Thyroid gland (tissue), 4 donors: ENCODE measurements at regions not wholly inside any gene's neighbourhood (a gene's known extent, or its start where the extent isn't known, plus 50 kb on each side); places are given as distances from the start of the nearest gene placed in this dataset.
"Not testable (repeated sequence)": the region's sequence is repeated elsewhere in the genome, so short reads cannot be mapped to it uniquely, and the experiment has no call there.

ENCODE experiments used
- CTCF ChIP-seq, 6 experiments: fragments of 200-600 bp in 3 of 6; fragments of 450-650 bp in 3 of 6; sonication (generic) in 3 of 6; IDR thresholded peaks; one replicate each; pipeline ENCODE4 v1.5.1; 2016 to 2019; ENCODE audit warnings: antibody characterized with exemption in 6 of 6, mild to moderate bottlenecking in 2 of 6, inconsistent platforms in 1 of 6, moderate library complexity in 1 of 6
- POLR2A ChIP-seq, 2 donors: fragments of 450-650 bp; IDR thresholded peaks; one replicate each; pipeline ENCODE4 v1.6.1; 2017; ENCODE audit warnings: antibody characterized with exemption in 2 of 2, mild to moderate bottlenecking in 2 of 2, moderate library complexity in 1 of 2

DNA sequence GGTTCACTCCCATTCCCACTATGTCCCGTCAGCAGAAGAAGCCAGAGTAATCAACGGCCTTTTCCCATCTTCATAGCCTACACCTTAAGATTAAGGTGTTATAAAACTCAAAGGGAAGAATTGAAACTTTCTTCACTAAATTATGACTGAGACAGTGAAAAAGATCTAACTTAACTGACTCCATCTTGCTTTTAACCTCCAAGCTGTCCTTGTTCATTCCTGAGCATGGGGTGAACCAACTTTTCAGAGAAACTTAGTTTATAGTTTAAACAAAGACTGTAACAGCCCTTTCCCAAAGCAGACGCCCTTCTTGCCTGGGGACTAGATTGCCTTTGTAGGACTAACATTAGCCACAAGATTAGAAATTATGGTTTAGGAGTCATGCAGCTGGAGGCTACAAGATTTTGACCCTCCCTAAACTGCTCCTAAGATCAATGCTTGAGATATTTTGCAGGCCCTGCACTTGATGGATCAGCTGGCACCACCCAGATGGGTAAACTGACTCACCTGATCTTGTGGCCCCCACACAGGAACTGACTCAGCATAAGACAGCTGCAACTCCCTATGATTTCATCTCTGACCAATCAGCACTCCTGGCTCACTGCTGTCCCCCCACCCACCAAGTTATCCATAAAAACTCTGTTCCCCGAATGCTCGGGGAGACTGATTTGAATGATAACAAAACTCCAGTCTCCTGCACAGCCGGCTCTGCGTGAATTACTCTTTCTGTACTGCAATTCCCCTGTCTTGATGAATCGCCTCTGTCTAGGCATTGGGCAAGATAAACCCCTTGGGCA lies 587.6 kb downstream of the NTRK3 start:
- not testable (repeated sequence) for TF ChIP-seq CTCF, POLR2A (IDR thresholded peaks at IDR 0.05)
